ENCODE measurements at regions not wholly inside any gene's neighbourhood (a gene's known extent, or its start where the extent isn't known, plus 50 kb on each side); places are given as distances from the start of the nearest gene placed in this dataset.

- FAIRE-seq (no peak), DNase-seq (ENCODE audit: insufficient read length, low spot score) (no peak)
- TF ChIP-seq, protein P1, sequence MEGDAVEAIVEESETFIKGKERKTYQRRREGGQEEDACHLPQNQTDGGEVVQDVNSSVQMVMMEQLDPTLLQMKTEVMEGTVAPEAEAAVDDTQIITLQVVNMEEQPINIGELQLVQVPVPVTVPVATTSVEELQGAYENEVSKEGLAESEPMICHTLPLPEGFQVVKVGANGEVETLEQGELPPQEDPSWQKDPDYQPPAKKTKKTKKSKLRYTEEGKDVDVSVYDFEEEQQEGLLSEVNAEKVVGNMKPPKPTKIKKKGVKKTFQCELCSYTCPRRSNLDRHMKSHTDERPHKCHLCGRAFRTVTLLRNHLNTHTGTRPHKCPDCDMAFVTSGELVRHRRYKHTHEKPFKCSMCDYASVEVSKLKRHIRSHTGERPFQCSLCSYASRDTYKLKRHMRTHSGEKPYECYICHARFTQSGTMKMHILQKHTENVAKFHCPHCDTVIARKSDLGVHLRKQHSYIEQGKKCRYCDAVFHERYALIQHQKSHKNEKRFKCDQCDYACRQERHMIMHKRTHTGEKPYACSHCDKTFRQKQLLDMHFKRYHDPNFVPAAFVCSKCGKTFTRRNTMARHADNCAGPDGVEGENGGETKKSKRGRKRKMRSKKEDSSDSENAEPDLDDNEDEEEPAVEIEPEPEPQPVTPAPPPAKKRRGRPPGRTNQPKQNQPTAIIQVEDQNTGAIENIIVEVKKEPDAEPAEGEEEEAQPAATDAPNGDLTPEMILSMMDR (IDR thresholded peaks at IDR 0.05; ENCODE audit: insufficient read depth, missing control alignments) = no peak
Observed at GRCh38 chr11:36774603-36775002, 176.6 kb upstream of the RAG2 start.

- no peak for FAIRE-seq
- TF ChIP-seq, protein P1 (IDR thresholded peaks at IDR 0.05; ENCODE audit: insufficient read depth, missing control alignments) = no peak
- no peak for DNase-seq (ENCODE audit: insufficient read length, low spot score)
Observed at GRCh38 chr11:36763187-36763586, 165.2 kb upstream of the RAG2 start.

GRCh38 chr11:36757075-36757474 is 159.0 kb upstream of the RAG2 start:
- no peak for DNase-seq (ENCODE audit: insufficient read length, low spot score)
- TF ChIP-seq, protein P1 (IDR thresholded peaks at IDR 0.05; ENCODE audit: insufficient read depth, missing control alignments) = no peak
- FAIRE-seq = no peak

- DNase-seq (ENCODE audit: insufficient read length, low spot score) = no peak
- TF ChIP-seq, protein P1 (IDR thresholded peaks at IDR 0.05; ENCODE audit: insufficient read depth, missing control alignments) = no peak
- FAIRE-seq = no peak
Observed at GRCh38 chr11:36753960-36754359, 155.9 kb upstream of the RAG2 start.

GRCh38 chr11:36751996-36752395 is 154.0 kb upstream of the RAG2 start:
- no peak for DNase-seq (ENCODE audit: insufficient read length, low spot score)
- no peak for FAIRE-seq
- TF ChIP-seq, protein P1 (IDR thresholded peaks at IDR 0.05; ENCODE audit: insufficient read depth, missing control alignments) = no peak

DNA sequence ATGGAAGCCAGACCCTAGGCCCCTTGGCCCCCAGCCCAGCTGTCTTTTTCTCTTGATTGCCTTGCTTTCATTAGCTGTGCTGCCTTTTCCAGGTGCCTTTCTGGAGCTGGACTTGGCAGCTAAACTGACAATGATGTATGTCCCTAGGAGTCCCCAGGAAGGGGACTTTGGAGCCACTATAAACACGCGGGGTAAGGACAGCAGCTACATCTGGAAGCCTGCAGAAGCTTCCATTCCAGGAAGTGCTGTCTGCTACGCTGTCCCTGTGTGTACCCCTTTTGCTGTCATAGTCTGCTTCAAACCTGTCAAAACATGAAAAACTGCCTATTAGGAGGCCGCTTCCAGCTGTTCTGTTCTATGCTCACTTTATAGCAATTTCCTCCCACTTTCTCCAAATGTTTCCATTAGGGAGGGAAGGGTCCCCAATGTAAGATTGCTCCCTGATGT is 153.3 kb upstream of the RAG2 start:
- DNase-seq (ENCODE audit: insufficient read length, low spot score) (no peak), FAIRE-seq (no peak)
- TF ChIP-seq, protein P1 (IDR thresholded peaks at IDR 0.05; ENCODE audit: insufficient read depth, missing control alignments) = no peak

DNA sequence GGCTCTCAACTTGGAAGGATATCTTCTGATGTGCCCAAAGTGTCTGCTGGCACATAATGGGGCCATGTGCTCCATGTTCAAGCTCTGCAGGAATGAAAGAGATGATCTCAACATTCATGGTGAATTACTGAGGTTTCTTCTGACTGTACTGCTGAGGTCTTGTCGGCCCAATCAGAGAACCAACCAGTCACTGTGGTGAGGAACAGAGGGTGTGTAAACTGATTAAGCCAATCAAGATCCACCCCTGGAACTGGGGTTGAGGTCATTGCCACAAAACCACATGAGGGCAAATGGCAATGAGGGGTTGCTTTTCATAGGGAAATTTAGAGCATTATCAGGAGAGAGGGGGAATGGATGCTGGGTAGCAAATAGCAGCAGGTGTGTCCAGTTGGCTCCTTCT is 152.3 kb upstream of the RAG2 start:
- no peak for FAIRE-seq
- TF ChIP-seq, protein P1 (IDR thresholded peaks at IDR 0.05; ENCODE audit: insufficient read depth, missing control alignments) = no peak
- DNase-seq (ENCODE audit: insufficient read length, low spot score) = no peak
